ENCODE measurements at regions not wholly inside any gene's neighbourhood (a gene's known extent, or its start where the extent isn't known, plus 50 kb on each side); places are given as distances from the start of the nearest gene placed in this dataset.

- TF ChIP-seq POLR2A (IDR thresholded peaks at IDR 0.05; ENCODE audit: low read depth, low read length) (no peak), POLR2AphosphoS5 (IDR thresholded peaks at IDR 0.05; ENCODE audit: low read depth, low read length) (no peak)
Observed at GRCh38 chr21:43318841-43319781, 107.8 kb downstream of the SIK1 start.

Data from GM12892 (cell line).